ENCODE measurements at regions not wholly inside any gene's neighbourhood (a gene's known extent, or its start where the extent isn't known, plus 50 kb on each side); places are given as distances from the start of the nearest gene placed in this dataset.

- TF ChIP-seq CTCF (IDR thresholded peaks at IDR 0.05) (no peak), EZH2 (IDR thresholded peaks at IDR 0.05; ENCODE audit: borderline replicate concordance, insufficient read depth, low read depth, low read length, poor library complexity, severe bottlenecking) (no peak)
Measured at GRCh38 chr1:106889583-106889982, 166.9 kb upstream of the PRMT6 start.
